PC-3 (cell line): ENCODE measurements at regions not wholly inside any gene's neighbourhood (a gene's known extent, or its start where the extent isn't known, plus 50 kb on each side); places are given as distances from the start of the nearest gene placed in this dataset.

Source experiments
- ATAC-seq: fragments of 200-7000 bp; cut with Tn5 transposase; 2 replicates; pipeline ENCODE4 v1.9.1; 2020; ENCODE audit warnings: mild to moderate bottlenecking, moderate library complexity
- BruUV-seq: library from RNA; stranded (reverse); fragments of 400-500 nt; replicated peaks from 2 replicates; lab custom pipeline; 2021; lab: Mats Ljungman, UMichigan
- CTCF ChIA-PET: fragments of 300-600 bp; sonication (Branson Sonifier 250); formaldehyde crosslinking; loops from one replicate; lab custom pipeline; 2022; ENCODE audit warnings: antibody characterized with exemption; lab: Charles Lee
- POLR2A ChIA-PET: fragments of 300-600 bp; sonication (Branson Sonifier 250); formaldehyde crosslinking; loops from one replicate; lab custom pipeline; 2022; ENCODE audit warnings: antibody characterized with exemption; ENCODE audit not compliant: unreplicated experiment; lab: Charles Lee
- DNase-seq: peaks from one replicate; pipeline ENCODE4 v3.0.0-alpha.2; 2015
- H2AFZ ChIP-seq: fragments of 300-600 bp; sonication (generic); 2 replicates; pipeline ENCODE4 v1.6.0; 2016; ENCODE audit warnings: antibody characterized with exemption, low read length
- H3F3A ChIP-seq: fragments of 300-600 bp; sonication (generic); one replicate; pipeline ENCODE4 v1.6.0; 2017; ENCODE audit warnings: antibody characterized with exemption, low read length, control low read depth, mild to moderate bottlenecking; ENCODE audit not compliant: unreplicated experiment
- H3K27ac ChIP-seq: fragments of 300-600 bp; sonication (generic); 2 replicates; pipeline ENCODE4 v1.5.1; 2016; ENCODE audit warnings: mild to moderate bottlenecking, low read length
- H3K27me3 ChIP-seq: fragments of 300-600 bp; sonication (generic); 2 replicates; pipeline ENCODE4 v1.6.1; 2016; ENCODE audit warnings: low read length, mixed read lengths
- H3K36me3 ChIP-seq: fragments of 300-600 bp; sonication (generic); 2 replicates; pipeline ENCODE4 v1.6.1; 2016; ENCODE audit warnings: low read depth, mixed run types, low read length, mixed read lengths
- H3K4me1 ChIP-seq: fragments of 300-600 bp; sonication (generic); 2 replicates; pipeline ENCODE4 v1.5.1; 2016; ENCODE audit warnings: low read length; ENCODE audit not compliant: insufficient read depth
- H3K4me2 ChIP-seq: fragments of 300-600 bp; sonication (generic); 2 replicates; pipeline ENCODE4 v1.6.0; 2016; ENCODE audit warnings: low read length
- H3K4me3 ChIP-seq: fragments of 300-600 bp; sonication (generic); 2 replicates; pipeline ENCODE4 v1.5.1; 2016; ENCODE audit warnings: mild to moderate bottlenecking, low read length, mixed read lengths
- H3K79me2 ChIP-seq: fragments of 300-600 bp; sonication (generic); 2 replicates; pipeline ENCODE4 v1.6.1; 2017; ENCODE audit warnings: low read length, mixed read lengths
- H3K9ac ChIP-seq: fragments of 300-600 bp; sonication (generic); 2 replicates; pipeline ENCODE4 v1.6.0; 2016; ENCODE audit warnings: mild to moderate bottlenecking, low read length
- H3K9me2 ChIP-seq: fragments of 300-600 bp; sonication (generic); replicated peaks from 2 replicates; pipeline ENCODE4 v1.6.1; 2016; ENCODE audit warnings: mixed run types, low read length, mixed read lengths
- H3K9me3 ChIP-seq: fragments of 300-600 bp; sonication (generic); 2 replicates; pipeline ENCODE4 v1.6.1; 2016; ENCODE audit warnings: low read length, mixed read lengths
- H4K20me1 ChIP-seq: fragments of 300-600 bp; sonication (generic); 2 replicates; pipeline ENCODE4 v1.6.1; 2016; ENCODE audit warnings: low read length, mixed read lengths
- EZH2 ChIP-seq: fragments of 300-600 bp; sonication (generic); IDR thresholded peaks from one replicate; pipeline ENCODE4 v1.6.1; 2017; ENCODE audit warnings: antibody characterized with exemption, mild to moderate bottlenecking, low read length; ENCODE audit not compliant: unreplicated experiment
- EZH2phosphoT487 ChIP-seq: fragments of 300-600 bp; sonication (generic); IDR thresholded peaks from 2 replicates; pipeline ENCODE4 v1.6.1; 2018; ENCODE audit warnings: mild to moderate bottlenecking, antibody characterized with exemption, low read length, borderline replicate concordance
- intact Hi-C: fragments of 100-400 bp; cut with micrococcal nuclease; formaldehyde crosslinking; loops from 2 replicates; pipeline ENCODE4 v1.9.0; 2023
- TF ChIP-seq, protein P1 (sequence below): fragments of 300-600 bp; sonication (generic); conservative IDR thresholded peaks from 2 replicates; pipeline ENCODE4 v1.5.1; 2017; ENCODE audit warnings: antibody characterized with exemption, low read depth, mild to moderate bottlenecking, low read length

GRCh38 chr2:21501376-21502027 is 377.7 kb downstream of the TDRD15 start:
- H3F3A ChIP-seq, result no peaks in the 10 kb centered on the region
- H3K9ac ChIP-seq, result no peak overlapping the region
- H3K27me3 ChIP-seq, result no peaks in the 10 kb centered on the region
- H3K4me2 ChIP-seq, result no peak overlapping the region
- no peaks in the 10 kb centered on the region for H3K79me2 ChIP-seq
- CTCF ChIA-PET, result no interaction called here
- no TSS peak for BruUV-seq
- no peaks in the 10 kb centered on the region for H3K9me2 ChIP-seq
- H3K4me3 ChIP-seq, result no peak overlapping the region
- TF ChIP-seq, protein P1, sequence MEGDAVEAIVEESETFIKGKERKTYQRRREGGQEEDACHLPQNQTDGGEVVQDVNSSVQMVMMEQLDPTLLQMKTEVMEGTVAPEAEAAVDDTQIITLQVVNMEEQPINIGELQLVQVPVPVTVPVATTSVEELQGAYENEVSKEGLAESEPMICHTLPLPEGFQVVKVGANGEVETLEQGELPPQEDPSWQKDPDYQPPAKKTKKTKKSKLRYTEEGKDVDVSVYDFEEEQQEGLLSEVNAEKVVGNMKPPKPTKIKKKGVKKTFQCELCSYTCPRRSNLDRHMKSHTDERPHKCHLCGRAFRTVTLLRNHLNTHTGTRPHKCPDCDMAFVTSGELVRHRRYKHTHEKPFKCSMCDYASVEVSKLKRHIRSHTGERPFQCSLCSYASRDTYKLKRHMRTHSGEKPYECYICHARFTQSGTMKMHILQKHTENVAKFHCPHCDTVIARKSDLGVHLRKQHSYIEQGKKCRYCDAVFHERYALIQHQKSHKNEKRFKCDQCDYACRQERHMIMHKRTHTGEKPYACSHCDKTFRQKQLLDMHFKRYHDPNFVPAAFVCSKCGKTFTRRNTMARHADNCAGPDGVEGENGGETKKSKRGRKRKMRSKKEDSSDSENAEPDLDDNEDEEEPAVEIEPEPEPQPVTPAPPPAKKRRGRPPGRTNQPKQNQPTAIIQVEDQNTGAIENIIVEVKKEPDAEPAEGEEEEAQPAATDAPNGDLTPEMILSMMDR, result no peak
- TF ChIP-seq EZH2phosphoT487 (no peak), EZH2 (no peak)
- intact Hi-C loops, result no loop called here
- ATAC-seq, result no peak
- H3K4me1 ChIP-seq, result no peaks in the 10 kb centered on the region
- H2AFZ ChIP-seq, result no peak overlapping the region
- POLR2A ChIA-PET, result no interaction called here
- no peaks in the 10 kb centered on the region for H3K36me3 ChIP-seq
- no peak for DNase-seq
- no peaks in the 10 kb centered on the region for H4K20me1 ChIP-seq
- no peak overlapping the region for H3K27ac ChIP-seq
- peaks cover 5% of the 10 kb centered on the region; the same call in 1 of the 2 replicates for H3K9me3 ChIP-seq

DNA sequence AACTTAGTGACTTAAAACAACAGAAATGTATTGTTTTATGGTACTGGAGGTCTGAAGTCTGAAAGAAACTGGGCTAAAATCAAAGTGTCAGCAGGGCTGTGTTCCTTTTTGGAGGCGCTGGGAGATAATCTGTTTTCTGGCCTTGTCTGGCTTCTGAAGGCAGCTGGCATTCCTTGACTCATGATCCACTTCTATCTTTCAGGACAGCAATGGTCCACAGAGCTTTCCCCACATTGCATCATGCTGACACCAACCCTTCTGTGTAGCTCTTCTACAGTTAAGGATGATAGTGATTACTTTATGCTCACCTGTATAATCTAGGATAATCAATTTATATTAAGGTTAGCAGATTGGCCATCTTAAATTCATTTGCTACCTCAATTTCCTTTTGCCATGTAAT is 392.1 kb downstream of the TDRD15 start:
- no peaks in the 10 kb centered on the region for H3K79me2 ChIP-seq
- H3K9me3 ChIP-seq, result 0 out of 2 replicates have a peak, but pooled peaks cover 9% of the 10 kb centered on the region
- BruUV-seq, result no TSS peak
- CTCF ChIA-PET, result no interaction called here
- no peak overlapping the region for H2AFZ ChIP-seq
- H3K27me3 ChIP-seq, result no peaks in the 10 kb centered on the region
- TF ChIP-seq EZH2phosphoT487 (no peak), EZH2 (no peak)
- TF ChIP-seq, protein P1, result no peak
- H4K20me1 ChIP-seq, result no peaks in the 10 kb centered on the region
- no peak for DNase-seq
- H3F3A ChIP-seq, result no peaks in the 10 kb centered on the region
- no peaks in the 10 kb centered on the region for H3K4me1 ChIP-seq
- intact Hi-C loops, result no loop called here
- H3K27ac ChIP-seq, result no peak overlapping the region
- no peak overlapping the region for H3K9ac ChIP-seq
- H3K4me2 ChIP-seq, result no peak overlapping the region
- H3K36me3 ChIP-seq, result no peaks in the 10 kb centered on the region
- no peak overlapping the region for H3K4me3 ChIP-seq
- POLR2A ChIA-PET, result no interaction called here
- no peak for ATAC-seq
- H3K9me2 ChIP-seq, result no peaks in the 10 kb centered on the region

DNA sequence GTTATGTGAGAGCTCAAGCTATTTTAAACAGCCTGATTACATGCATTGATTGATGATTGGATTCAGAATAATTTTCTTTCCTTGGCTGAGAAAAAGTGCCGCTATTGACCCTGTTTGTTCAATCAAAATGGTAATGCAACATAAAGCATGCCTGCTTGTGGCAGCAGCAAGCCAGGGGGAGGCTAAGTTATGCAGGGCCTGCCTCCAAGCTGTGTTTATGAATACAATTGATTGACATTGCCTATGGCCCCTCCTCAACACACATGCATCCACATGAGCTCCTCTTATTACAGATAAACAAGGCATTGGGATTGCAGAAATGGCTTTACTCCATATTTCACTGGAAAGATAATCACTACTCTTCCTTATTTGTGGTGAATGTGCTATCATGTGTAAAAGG is 395.6 kb downstream of the TDRD15 start:
- DNase-seq (no peak), ATAC-seq (no peak)
- Histone ChIP-seq H3K4me3 (no peak overlapping the region), H4K20me1 (no peaks in the 10 kb centered on the region), H3K9ac (no peak overlapping the region), H3K4me2 (no peak overlapping the region), H3K36me3 (no peaks in the 10 kb centered on the region), H2AFZ (no peak overlapping the region), H3K27me3 (no peaks in the 10 kb centered on the region), H3K4me1 (no peaks in the 10 kb centered on the region), H3F3A (no peaks in the 10 kb centered on the region), H3K79me2 (no peaks in the 10 kb centered on the region), H3K9me3 (0 out of 2 replicates have a peak, but pooled peaks cover 9% of the 10 kb centered on the region), H3K27ac (no peak overlapping the region), H3K9me2 (no peaks in the 10 kb centered on the region)
- TF ChIP-seq EZH2phosphoT487, result no peak
- TF ChIP-seq, protein P1, result no peak
- POLR2A ChIA-PET, result no interaction called here
- intact Hi-C loops, result no loop called here
- CTCF ChIA-PET, result no interaction called here
- BruUV-seq, result no TSS peak
